Smooth muscle cell (in vitro differentiated cells): ENCODE measurements at regions not wholly inside any gene's neighbourhood (a gene's known extent, or its start where the extent isn't known, plus 50 kb on each side); places are given as distances from the start of the nearest gene placed in this dataset.

Experiments used
- DNase-seq: peaks from one replicate; lab custom pipeline; 2025; ENCODE audit not compliant: unreplicated experiment; lab: John Stamatoyannopoulos, UW
- H2AFZ ChIP-seq: fragments of 200-600 bp; sonication (generic); 2 replicates; pipeline ENCODE4 v1.6.0; 2016; ENCODE audit warnings: antibody characterized with exemption, low read depth, mild to moderate bottlenecking
- H3F3A ChIP-seq: fragments of 200-600 bp; sonication (generic); 2 replicates; pipeline ENCODE4 v1.6.0; 2017; ENCODE audit warnings: antibody characterized with exemption, low read depth
- H3K27ac ChIP-seq: fragments of 200-600 bp; sonication (generic); 2 replicates; pipeline ENCODE4 v1.5.1; 2016; ENCODE audit warnings: low read depth, mild to moderate bottlenecking
- H3K27me3 ChIP-seq: fragments of 200-600 bp; sonication (generic); 2 replicates; pipeline ENCODE4 v1.6.1; 2016; ENCODE audit warnings: low read depth, mild to moderate bottlenecking
- H3K36me3 ChIP-seq: fragments of 200-600 bp; sonication (generic); 2 replicates; pipeline ENCODE4 v1.5.1; 2016; ENCODE audit warnings: low read depth
- H3K4me1 ChIP-seq: fragments of 200-600 bp; sonication (generic); 2 replicates; pipeline ENCODE4 v1.5.1; 2016; ENCODE audit warnings: low read depth
- H3K4me2 ChIP-seq: fragments of 200-600 bp; sonication (generic); 2 replicates; pipeline ENCODE4 v1.6.0; 2016; ENCODE audit warnings: mild to moderate bottlenecking
- H3K4me3 ChIP-seq: fragments of 200-600 bp; sonication (generic); 2 replicates; pipeline ENCODE4 v1.5.1; 2016; ENCODE audit warnings: mild to moderate bottlenecking
- H3K79me2 ChIP-seq: fragments of 200-600 bp; sonication (generic); 2 replicates; pipeline ENCODE4 v1.6.0; 2016; ENCODE audit warnings: low read depth, mild to moderate bottlenecking
- H3K9ac ChIP-seq: fragments of 200-600 bp; sonication (generic); 2 replicates; pipeline ENCODE4 v1.6.0; 2016; ENCODE audit warnings: low read depth
- H3K9me3 ChIP-seq: fragments of 200-600 bp; sonication (generic); replicated peaks from 2 replicates; pipeline ENCODE4 v1.5.1; 2016; ENCODE audit warnings: low read depth
- H4K20me1 ChIP-seq: fragments of 200-600 bp; sonication (generic); 2 replicates; pipeline ENCODE4 v1.6.0; 2016; ENCODE audit warnings: low read depth
- WGBS: methylation state at CpG from one replicate; pipeline ENCODE4 v1.1.7; 2016; ENCODE audit warnings: low lambda C conversion rate; 5-methylcytosine and 5-hydroxymethylcytosine counted together
- TF ChIP-seq, protein P1 (sequence below): fragments of 200-600 bp; sonication (generic); IDR thresholded peaks from 2 replicates; pipeline ENCODE4 v1.5.1; 2017; ENCODE audit warnings: borderline replicate concordance, mild to moderate bottlenecking, antibody characterized with exemption; ENCODE audit not compliant: insufficient read depth, poor library complexity, severe bottlenecking

DNA sequence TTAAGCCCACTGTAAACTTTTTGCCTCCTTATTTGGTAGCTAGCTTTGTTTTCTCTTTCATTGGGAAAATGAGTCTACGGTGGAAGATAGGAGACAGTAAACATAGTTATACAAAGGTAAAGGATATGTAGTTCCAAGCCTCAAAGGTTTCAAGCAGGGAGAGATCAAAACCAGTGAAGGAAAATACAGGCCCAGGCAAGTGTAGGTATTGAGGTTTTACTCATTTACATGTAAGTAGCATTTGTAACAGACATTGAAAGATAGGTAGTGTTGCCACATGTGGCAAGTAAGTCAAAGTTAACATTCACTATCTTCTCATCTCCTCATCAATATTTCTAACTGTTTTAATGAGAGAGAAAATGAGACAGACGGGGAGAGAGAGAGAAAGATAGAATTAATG lies 136.5 kb downstream of the RTL3 start:
- 68% methylated on average over 2 of the region's 2 CpGs for WGBS
- DNase-seq: no peak
- no peaks in the 10 kb centered on the region for H3K9me3 ChIP-seq
- TF ChIP-seq, protein P1, sequence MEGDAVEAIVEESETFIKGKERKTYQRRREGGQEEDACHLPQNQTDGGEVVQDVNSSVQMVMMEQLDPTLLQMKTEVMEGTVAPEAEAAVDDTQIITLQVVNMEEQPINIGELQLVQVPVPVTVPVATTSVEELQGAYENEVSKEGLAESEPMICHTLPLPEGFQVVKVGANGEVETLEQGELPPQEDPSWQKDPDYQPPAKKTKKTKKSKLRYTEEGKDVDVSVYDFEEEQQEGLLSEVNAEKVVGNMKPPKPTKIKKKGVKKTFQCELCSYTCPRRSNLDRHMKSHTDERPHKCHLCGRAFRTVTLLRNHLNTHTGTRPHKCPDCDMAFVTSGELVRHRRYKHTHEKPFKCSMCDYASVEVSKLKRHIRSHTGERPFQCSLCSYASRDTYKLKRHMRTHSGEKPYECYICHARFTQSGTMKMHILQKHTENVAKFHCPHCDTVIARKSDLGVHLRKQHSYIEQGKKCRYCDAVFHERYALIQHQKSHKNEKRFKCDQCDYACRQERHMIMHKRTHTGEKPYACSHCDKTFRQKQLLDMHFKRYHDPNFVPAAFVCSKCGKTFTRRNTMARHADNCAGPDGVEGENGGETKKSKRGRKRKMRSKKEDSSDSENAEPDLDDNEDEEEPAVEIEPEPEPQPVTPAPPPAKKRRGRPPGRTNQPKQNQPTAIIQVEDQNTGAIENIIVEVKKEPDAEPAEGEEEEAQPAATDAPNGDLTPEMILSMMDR: no peak
- no peak overlapping the region for H2AFZ ChIP-seq
- H4K20me1 ChIP-seq: no peaks in the 10 kb centered on the region
- H3K27ac ChIP-seq: no peak overlapping the region
- H3K27me3 ChIP-seq: no peaks in the 10 kb centered on the region
- no peak overlapping the region for H3K9ac ChIP-seq
- no peaks in the 10 kb centered on the region for H3F3A ChIP-seq
- no peaks in the 10 kb centered on the region for H3K79me2 ChIP-seq
- H3K4me1 ChIP-seq: peaks cover 6% of the 10 kb centered on the region
- no peak overlapping the region for H3K4me3 ChIP-seq
- no peak overlapping the region for H3K4me2 ChIP-seq
- no peaks in the 10 kb centered on the region for H3K36me3 ChIP-seq

DNA sequence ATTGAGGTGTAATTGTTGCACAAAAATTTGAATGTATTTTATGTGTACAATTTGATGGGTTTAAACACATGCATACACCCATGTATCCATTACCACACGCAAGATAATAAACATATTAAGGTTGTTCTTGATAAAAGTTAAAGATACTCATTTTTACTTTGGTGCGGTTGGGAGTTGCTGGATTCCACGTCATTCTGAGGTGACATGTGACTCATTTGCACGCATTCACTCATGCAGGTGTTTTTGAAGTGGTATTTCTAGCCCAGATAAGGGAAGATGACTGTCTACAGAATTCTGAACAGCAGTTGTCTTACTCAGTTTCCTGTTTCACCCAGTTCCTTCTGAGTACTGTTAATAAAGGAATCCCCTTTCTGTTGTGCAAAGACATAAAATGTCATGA lies 142.0 kb downstream of the RTL3 start:
- H3F3A ChIP-seq: no peaks in the 10 kb centered on the region
- no peak for DNase-seq
- H3K9ac ChIP-seq: no peak overlapping the region
- H2AFZ ChIP-seq: no peak overlapping the region
- H3K27me3 ChIP-seq: no peaks in the 10 kb centered on the region
- WGBS: 63% methylated on average over 4 of the region's 4 CpGs
- H3K4me2 ChIP-seq: no peak overlapping the region
- no peak overlapping the region for H3K4me3 ChIP-seq
- no peaks in the 10 kb centered on the region for H4K20me1 ChIP-seq
- no peak overlapping the region for H3K27ac ChIP-seq
- H3K79me2 ChIP-seq: no peaks in the 10 kb centered on the region
- H3K9me3 ChIP-seq: no peaks in the 10 kb centered on the region
- H3K4me1 ChIP-seq: peaks cover 3% of the 10 kb centered on the region
- no peaks in the 10 kb centered on the region for H3K36me3 ChIP-seq
- TF ChIP-seq, protein P1: no peak

DNA sequence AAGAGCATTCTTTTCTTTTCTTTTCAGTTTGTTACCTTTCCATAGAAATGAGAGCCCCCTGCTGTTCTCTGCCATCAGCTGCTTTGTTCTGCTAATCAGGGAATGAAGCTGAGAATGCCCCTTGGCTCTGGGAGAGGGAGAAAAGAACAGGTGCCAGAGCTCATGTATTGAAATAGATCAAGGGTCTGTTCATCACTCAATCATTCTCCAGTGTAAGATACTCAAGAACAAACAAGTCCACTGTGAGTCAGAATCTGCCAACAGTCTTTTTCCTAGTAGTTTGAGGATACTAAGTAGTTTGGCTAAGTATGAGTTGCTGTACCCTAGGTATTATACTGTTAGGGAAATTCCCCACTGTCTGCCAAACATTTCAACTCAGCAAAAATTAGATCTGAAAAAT lies 144.3 kb downstream of the RTL3 start:
- Histone ChIP-seq H3K79me2 (no peaks in the 10 kb centered on the region), H3K27ac (peak overlapping the region; percentile 84), H3K9ac (no peak overlapping the region), H2AFZ (no peak overlapping the region), H3K4me3 (no peak overlapping the region), H4K20me1 (no peaks in the 10 kb centered on the region), H3K4me1 (peaks cover 3% of the 10 kb centered on the region), H3K4me2 (peak overlapping the region; percentile 51), H3F3A (no peaks in the 10 kb centered on the region), H3K9me3 (no peaks in the 10 kb centered on the region), H3K27me3 (no peaks in the 10 kb centered on the region), H3K36me3 (no peaks in the 10 kb centered on the region)
- no peak for DNase-seq
- TF ChIP-seq, protein P1: no peak

DNA sequence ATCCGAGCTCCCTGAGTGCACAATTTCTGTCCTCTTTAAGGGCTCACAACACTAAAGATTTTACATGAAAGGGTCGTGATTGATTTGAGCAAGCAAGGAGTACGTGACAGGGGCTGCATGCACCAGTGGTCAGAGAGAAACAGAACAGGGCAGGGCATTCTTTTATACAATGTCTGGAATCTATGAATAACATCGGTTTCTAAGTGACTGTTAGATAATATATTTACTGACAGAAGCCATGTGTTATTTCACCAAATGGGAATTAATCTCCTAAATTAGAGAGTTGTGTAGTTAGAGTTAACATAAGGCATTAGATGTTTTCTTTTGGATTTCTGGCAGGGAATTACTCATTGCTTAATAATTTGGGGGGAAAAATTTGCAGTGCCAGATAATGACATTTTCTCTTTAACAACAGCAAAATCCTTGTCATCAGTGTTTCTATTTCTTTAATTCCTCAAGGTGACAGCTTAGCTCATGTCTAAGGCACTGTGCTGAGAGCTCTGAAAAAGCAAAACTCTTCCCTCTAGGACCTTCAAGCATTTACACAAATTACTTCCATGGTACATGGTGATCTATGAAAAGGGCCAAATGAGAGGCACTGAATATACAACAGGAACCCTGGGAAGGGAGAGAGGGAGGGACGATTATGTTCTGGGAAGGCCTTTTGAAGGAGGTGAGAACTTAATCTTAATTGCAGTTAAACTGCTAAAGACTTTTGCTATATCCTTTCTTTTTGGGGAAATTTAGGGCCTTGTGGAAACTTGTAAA lies 145.0 kb downstream of the RTL3 start:
- Histone ChIP-seq H3K9me3 (no peaks in the 10 kb centered on the region), H3K9ac (peak overlapping the region; percentile 32), H2AFZ (no peak overlapping the region), H3F3A (no peaks in the 10 kb centered on the region), H3K4me2 (peak overlapping the region; percentile 65), H3K27me3 (no peaks in the 10 kb centered on the region), H3K4me1 (peaks cover 3% of the 10 kb centered on the region), H3K79me2 (no peaks in the 10 kb centered on the region), H4K20me1 (no peaks in the 10 kb centered on the region), H3K4me3 (no peak overlapping the region), H3K36me3 (no peaks in the 10 kb centered on the region), H3K27ac (peak overlapping the region; percentile 84)
- DNase-seq: no peak
- 32% methylated on average over 5 of the region's 5 CpGs for WGBS
- TF ChIP-seq, protein P1: no peak
